Adrenal gland (tissue), 9 donors: ENCODE measurements at regions not wholly inside any gene's neighbourhood (a gene's known extent, or its start where the extent isn't known, plus 50 kb on each side); places are given as distances from the start of the nearest gene placed in this dataset.

Experiments
- DNase-seq, 7 donors: peaks; one replicate each; pipeline ENCODE4 v3.0.0-alpha.2; 2019 to 2020
- H3K27ac ChIP-seq, 5 donors: fragments of 200-600 bp; sonication (generic) in 4 of 5; 1 replicate in 3 of 5; 2 replicates in 2 of 5; pipeline versions ENCODE4 v1.5.1 to v1.8.0; 2016 to 2020; ENCODE audit warnings: mild to moderate bottlenecking in 1 of 5
- H3K27me3 ChIP-seq: fragments of 200-600 bp; 2 replicates; pipeline ENCODE4 v1.8.0; 2021
- H3K36me3 ChIP-seq, 2 donors: fragments of 200-600 bp; replicated peaks in 1 of 2; 1 replicate in 1 of 2; 2 replicates in 1 of 2; pipeline versions ENCODE4 v1.5.1 to v1.8.0; 2018 to 2022
- H3K4me1 ChIP-seq, 2 donors: fragments of 200-600 bp; replicated peaks in 1 of 2; 1 replicate in 1 of 2; 2 replicates in 1 of 2; pipeline versions ENCODE4 v1.5.1 to v1.8.0; 2018 to 2021
- H3K4me3 ChIP-seq, 4 donors: fragments of 200-600 bp; sonication (generic) in 3 of 4; one replicate each; pipeline ENCODE4 v1.5.1; 2016 to 2018
- H3K9me3 ChIP-seq, 3 donors: fragments of 200-600 bp; sonication (generic) in 1 of 3; replicated peaks in 1 of 3; 1 replicate in 2 of 3; 2 replicates in 1 of 3; pipeline versions ENCODE4 v1.5.1 to v1.8.0; 2016 to 2021
- CTCF ChIP-seq, 6 experiments: fragments of 450-650 bp in 4 of 6; fragments of 200-600 bp in 2 of 6; sonication (generic) in 1 of 6; IDR thresholded peaks; 1 replicate in 5 of 6; 2 replicates in 1 of 6; pipeline versions ENCODE4 v1.5.1 to v1.8.0; 2016 to 2021; ENCODE audit warnings: antibody characterized with exemption in 6 of 6, mild to moderate bottlenecking in 2 of 6, moderate library complexity in 1 of 6
- POLR2A ChIP-seq, 2 donors: fragments of 450-650 bp; IDR thresholded peaks; one replicate each; pipeline ENCODE4 v1.6.1; 2017; ENCODE audit warnings: antibody characterized with exemption in 2 of 2, mild to moderate bottlenecking in 2 of 2, moderate library complexity in 1 of 2
- WGBS, 4 donors: extraction: QIAGEN DNeasy Blood & Tissue Kit in 2 of 4; methylation state at CpG; one replicate each; pipeline versions ENCODE4 v1.1.5 to v1.1.7; 2013 to 2017; 5-methylcytosine and 5-hydroxymethylcytosine counted together
- intact Hi-C, 2 donors: fragments of 100-400 bp; cut with DNase I; formaldehyde crosslinking; loops; one replicate each; pipeline versions ENCODE4 v1.14.1 to v1.15.0; 2022 to 2023
- donor health status: healthy with polysubstance abuse.
- donor health status: Bipolar disorder and iron deficiency.
- donor health status: DM: yes; HTN: yes; CAD: no.
- donor health status: DM: no; HTN: no; CAD: no.
- donor health status: DM: no; HTN: no; CAD: no.

GRCh38 chr3:31302343-31302742, 230.4 kb upstream of the STT3B start:
- Histone ChIP-seq H3K9me3 (no peaks in the 10 kb centered on the region), H3K4me1 (peaks cover 0 to 5% of the 10 kb centered on the region in 2 donors), H3K4me3 (no peak overlapping the region), H3K27me3 (no peaks in the 10 kb centered on the region), H3K36me3 (no peaks in the 10 kb centered on the region), H3K27ac (no peak overlapping the region)
- no peak for DNase-seq
- 95 to 100% (median 99%) methylated on average over 1 of the region's 1 CpG for WGBS, 4 donors
- intact Hi-C loops = no loop called here
- TF ChIP-seq POLR2A (IDR thresholded peaks at IDR 0.05) (no peak), CTCF (IDR thresholded peaks at IDR 0.05) (no peak)

GRCh38 chr3:31305340-31305739, 227.4 kb upstream of the STT3B start:
- intact Hi-C loops = no loop called here
- DNase-seq = no peak

GRCh38 chr3:31307131-31307785, 225.5 kb upstream of the STT3B start:
- intact Hi-C loops = no loop called here
- H3K9me3 ChIP-seq = no peaks in the 10 kb centered on the region
- H3K36me3 ChIP-seq = no peaks in the 10 kb centered on the region
- H3K4me3 ChIP-seq = no peak overlapping the region
- H3K4me1 ChIP-seq = peaks cover 0 to 11% of the 10 kb centered on the region in 2 donors
- peak in 1 of 7 donors; percentile 11 for DNase-seq
- no peak for TF ChIP-seq POLR2A (IDR thresholded peaks at IDR 0.05)
- no peak for TF ChIP-seq CTCF (IDR thresholded peaks at IDR 0.05)
- no peaks in the 10 kb centered on the region for H3K27me3 ChIP-seq
- 21 to 26% (median 22%) methylated on average over 1 of the region's 1 CpG for WGBS, 4 donors
- H3K27ac ChIP-seq = no peak overlapping the region

More at GRCh38 chr3:31305340-31305739, 227.4 kb upstream of the STT3B start:
- TF ChIP-seq POLR2A (IDR thresholded peaks at IDR 0.05) (no peak), CTCF (IDR thresholded peaks at IDR 0.05) (no peak)
- no peaks in the 10 kb centered on the region for H3K9me3 ChIP-seq
- no peaks in the 10 kb centered on the region for H3K36me3 ChIP-seq
- no peak overlapping the region for H3K27ac ChIP-seq
- no peak overlapping the region for H3K4me3 ChIP-seq
- no peaks in the 10 kb centered on the region for H3K27me3 ChIP-seq
- WGBS, 4 donors = 91 to 98% (median 93%) methylated on average over 2 of the region's 2 CpGs
- peaks cover 0 to 11% of the 10 kb centered on the region in 2 donors for H3K4me1 ChIP-seq

GRCh38 chr3:31311559-31311958, 221.2 kb upstream of the STT3B start:
- TF ChIP-seq CTCF (IDR thresholded peaks at IDR 0.05) (no peak), POLR2A (IDR thresholded peaks at IDR 0.05) (no peak)
- Histone ChIP-seq H3K36me3 (no peaks in the 10 kb centered on the region), H3K4me3 (no peak overlapping the region), H3K4me1 (peaks cover 0 to 11% of the 10 kb centered on the region in 2 donors), H3K27me3 (no peaks in the 10 kb centered on the region), H3K27ac (no peak overlapping the region), H3K9me3 (no peaks in the 10 kb centered on the region)
- intact Hi-C loops = no loop called here
- no peak for DNase-seq
- 81 to 97% (median 90%) methylated on average over 3 of the region's 3 CpGs for WGBS, 4 donors
